ENCODE measurements at regions not wholly inside any gene's neighbourhood (a gene's known extent, or its start where the extent isn't known, plus 50 kb on each side); places are given as distances from the start of the nearest gene placed in this dataset.

GRCh38 chr10:120015064-120015463 lies 122.5 kb downstream of the SEC23IP start:
- no peak for DNase-seq
- H3K9ac ChIP-seq (ENCODE audit: extremely low read depth, low read length, poor library complexity, severe bottlenecking): no peak overlapping the region
- no peaks in the 10 kb centered on the region for H3K4me1 ChIP-seq (ENCODE audit: control insufficient read depth, insufficient read depth, low read length)
- Mint-ChIP-seq H3K36me3 (ENCODE audit: low read depth) (no peaks in the 10 kb centered on the region), H3K4me3 (no peak overlapping the region), H3K4me1 (peaks cover 9% of the 10 kb centered on the region), H3K27ac (no peak overlapping the region), H3K27me3 (ENCODE audit: insufficient read depth) (peaks cover 26% of the 10 kb centered on the region), H3K9me3 (no peaks in the 10 kb centered on the region)
- H3K27ac ChIP-seq (ENCODE audit: low read depth, low read length): no peak overlapping the region
- no peaks in the 10 kb centered on the region for H3K36me3 ChIP-seq (ENCODE audit: control insufficient read depth, insufficient read depth, low read length)
- H3K9me3 ChIP-seq (ENCODE audit: control insufficient read depth, low read length): no peaks in the 10 kb centered on the region
- no peak for TF ChIP-seq CTCF (conservative IDR thresholded peaks at IDR 0.05)
- H3K27me3 ChIP-seq (ENCODE audit: control insufficient read depth, insufficient read depth, low read length, poor library complexity, severe bottlenecking): no peaks in the 10 kb centered on the region
- no peak overlapping the region for H3K4me3 ChIP-seq (ENCODE audit: low read length)
- WGBS, 2 experiments (ENCODE audit: insufficient coverage in 1 of 2, insufficient read length in 1 of 2): 100% methylated on average over 5 of the region's 5 CpGs; no CpG with 5 or more reads in 1 of the 2 experiments

- no peak overlapping the region for H3K27ac Mint-ChIP-seq
- TF ChIP-seq CTCF (conservative IDR thresholded peaks at IDR 0.05): no peak
- Histone ChIP-seq H3K9ac (ENCODE audit: extremely low read depth, low read length, poor library complexity, severe bottlenecking) (no peak overlapping the region), H3K4me3 (ENCODE audit: low read length) (no peak overlapping the region), H3K9me3 (ENCODE audit: control insufficient read depth, low read length) (no peaks in the 10 kb centered on the region), H3K27me3 (ENCODE audit: control insufficient read depth, insufficient read depth, low read length, poor library complexity, severe bottlenecking) (no peaks in the 10 kb centered on the region), H3K36me3 (ENCODE audit: control insufficient read depth, insufficient read depth, low read length) (no peaks in the 10 kb centered on the region), H3K27ac (ENCODE audit: low read depth, low read length) (no peak overlapping the region), H3K4me1 (ENCODE audit: control insufficient read depth, insufficient read depth, low read length) (no peaks in the 10 kb centered on the region)
- no peaks in the 10 kb centered on the region for H3K4me1 Mint-ChIP-seq
- H3K4me3 Mint-ChIP-seq: no peak overlapping the region
- DNase-seq: no peak
- H3K36me3 Mint-ChIP-seq (ENCODE audit: low read depth): no peaks in the 10 kb centered on the region
- H3K27me3 Mint-ChIP-seq (ENCODE audit: insufficient read depth): peaks cover 13% of the 10 kb centered on the region
- H3K9me3 Mint-ChIP-seq: no peaks in the 10 kb centered on the region
- 88 to 93% methylated on average over 1 of the region's 1 CpG for WGBS, 2 experiments (ENCODE audit: insufficient coverage in 1 of 2, insufficient read length in 1 of 2)
Measured at GRCh38 chr10:120016906-120017305, 124.4 kb downstream of the SEC23IP start.

- Mint-ChIP-seq H3K27ac (no peak overlapping the region), H3K36me3 (ENCODE audit: low read depth) (no peaks in the 10 kb centered on the region), H3K4me1 (no peaks in the 10 kb centered on the region), H3K4me3 (no peak overlapping the region), H3K27me3 (ENCODE audit: insufficient read depth) (peaks cover 3% of the 10 kb centered on the region), H3K9me3 (no peaks in the 10 kb centered on the region)
- Histone ChIP-seq H3K27ac (ENCODE audit: low read depth, low read length) (no peak overlapping the region), H3K27me3 (ENCODE audit: control insufficient read depth, insufficient read depth, low read length, poor library complexity, severe bottlenecking) (no peaks in the 10 kb centered on the region), H3K9ac (ENCODE audit: extremely low read depth, low read length, poor library complexity, severe bottlenecking) (no peak overlapping the region), H3K9me3 (ENCODE audit: control insufficient read depth, low read length) (no peaks in the 10 kb centered on the region), H3K4me1 (ENCODE audit: control insufficient read depth, insufficient read depth, low read length) (no peaks in the 10 kb centered on the region), H3K36me3 (ENCODE audit: control insufficient read depth, insufficient read depth, low read length) (no peaks in the 10 kb centered on the region), H3K4me3 (ENCODE audit: low read length) (no peak overlapping the region)
- no peak for TF ChIP-seq CTCF (conservative IDR thresholded peaks at IDR 0.05)
- no peak for DNase-seq
- 76 to 78% methylated on average over 6 of the region's 6 CpGs for WGBS, 2 experiments (ENCODE audit: insufficient coverage in 1 of 2, insufficient read length in 1 of 2)
Measured at GRCh38 chr10:120017733-120018417, 125.3 kb downstream of the SEC23IP start.
